T-cell (primary cell): ENCODE measurements at regions not wholly inside any gene's neighbourhood (a gene's known extent, or its start where the extent isn't known, plus 50 kb on each side); places are given as distances from the start of the nearest gene placed in this dataset.

Experiments used
- ATAC-seq, 4 experiments: fragments of 200-7000 bp in 3 of 4; fragments of 150-1000 bp in 1 of 4; cut with Tn5 transposase; replicated peaks in 1 of 4; 1 replicate in 3 of 4; 2 replicates in 1 of 4; pipeline ENCODE4 v1.10.0; 2021; ENCODE audit warnings: moderate library complexity in 3 of 4, mild to moderate bottlenecking in 2 of 4, moderate number of reproducible peaks in 1 of 4
- CTCF ChIA-PET, 2 donors: fragments of 300-600 bp; sonication (Branson Sonifier 250); formaldehyde crosslinking; loops; one replicate each; lab custom pipeline; 2022; ENCODE audit warnings: antibody characterized with exemption in 2 of 2; lab: Charles Lee
- POLR2A ChIA-PET, 2 donors: fragments of 300-600 bp; sonication (Branson Sonifier 250); formaldehyde crosslinking; loops; one replicate each; lab custom pipeline; 2022; ENCODE audit warnings: antibody characterized with exemption in 2 of 2; lab: Charles Lee
- DNase-seq, 35 experiments: peaks; one replicate each; pipeline versions ENCODE4 v3.0.0 to v3.0.0-alpha.2; 2013 to 2023
- H3K27ac ChIP-seq: one replicate; pipeline ENCODE4 v1.5.1; 2013; ENCODE audit warnings: low read length
- H3K27me3 ChIP-seq, 2 experiments: replicated peaks in 1 of 2; 1 replicate in 1 of 2; 2 replicates in 1 of 2; pipeline versions ENCODE4 v1.6.1 to v1.7.0; 2013; ENCODE audit warnings: low read length in 1 of 2, mixed read lengths in 1 of 2; ENCODE audit not compliant: control insufficient read depth in 2 of 2, insufficient read depth in 2 of 2; ENCODE audit errors: extremely low read depth in 1 of 2
- H3K36me3 ChIP-seq, 2 donors: 1 replicate in 1 of 2; 2 replicates in 1 of 2; pipeline versions ENCODE4 v1.6.1 to v1.7.0; 2013; ENCODE audit warnings: low read length in 1 of 2; ENCODE audit not compliant: control insufficient read depth in 2 of 2, insufficient read depth in 1 of 2; ENCODE audit errors: extremely low read depth in 1 of 2
- H3K4me1 ChIP-seq, 2 experiments: 1 replicate in 1 of 2; 2 replicates in 1 of 2; pipeline versions ENCODE4 v1.6.1 to v1.7.0; 2013; ENCODE audit warnings: low read length in 2 of 2, mixed read lengths in 1 of 2; ENCODE audit not compliant: insufficient read depth in 2 of 2, control insufficient read depth in 1 of 2; ENCODE audit errors: extremely low read depth in 1 of 2
- H3K4me3 ChIP-seq, 2 donors: 1 replicate in 1 of 2; 2 replicates in 1 of 2; pipeline versions ENCODE4 v1.5.1 to v1.7.0; 2013; ENCODE audit warnings: mild to moderate bottlenecking in 2 of 2, low read length in 1 of 2, moderate library complexity in 1 of 2; ENCODE audit not compliant: control insufficient read depth in 1 of 2; ENCODE audit errors: extremely low read depth in 1 of 2
- H3K9me3 ChIP-seq: 2 replicates; pipeline ENCODE4 v1.7.0; 2013
- H3K27ac Mint-ChIP-seq, 2 donors: one replicate each; pipeline ENCODE4 v1.8.0; 2020 to 2021; ENCODE audit warnings: mild to moderate bottlenecking in 2 of 2, mixed read lengths in 2 of 2
- H3K27me3 Mint-ChIP-seq, 2 donors: one replicate each; pipeline ENCODE4 v1.8.0; 2021 to 2022; ENCODE audit warnings: mixed read lengths in 2 of 2
- H3K36me3 Mint-ChIP-seq: one replicate; pipeline ENCODE4 v1.8.0; 2021; ENCODE audit warnings: mixed read lengths
- H3K4me1 Mint-ChIP-seq, 3 donors: one replicate each; pipeline ENCODE4 v1.8.0; 2020 to 2022; ENCODE audit warnings: mixed read lengths in 3 of 3, mild to moderate bottlenecking in 1 of 3
- H3K4me3 Mint-ChIP-seq, 3 donors: one replicate each; pipeline ENCODE4 v1.8.0; 2020 to 2022; ENCODE audit warnings: mild to moderate bottlenecking in 3 of 3, mixed read lengths in 3 of 3, moderate library complexity in 3 of 3
- H3K9me3 Mint-ChIP-seq, 3 donors: one replicate each; pipeline ENCODE4 v1.8.0; 2020 to 2022; ENCODE audit warnings: mixed read lengths in 3 of 3
- WGBS: methylation state at CpG from one replicate; pipeline ENCODE4 v1.1.5; 2013; ENCODE audit warnings: missing lambda C conversion rate; ENCODE audit not compliant: insufficient coverage; 5-methylcytosine and 5-hydroxymethylcytosine counted together

GRCh38 chr14:105861985-105862465 lies 335.6 kb downstream of the TMEM121 start:
- 0% methylated on average over 4 of the region's 11 CpGs for WGBS
- Histone ChIP-seq H3K36me3 (no peaks in the 10 kb centered on the region), H3K4me3 (peak overlapping the region in 1 of 2 donors; percentile 32), H3K27me3 (peaks cover 0 to 70% of the 10 kb centered on the region in 2 experiments), H3K9me3 (no peaks in the 10 kb centered on the region), H3K27ac (peak overlapping the region; percentile 92), H3K4me1 (peaks cover 0 to 52% of the 10 kb centered on the region in 2 experiments)
- peak in 1 of 4 experiments; percentile 23 for ATAC-seq
- H3K4me3 Mint-ChIP-seq = peak overlapping the region; percentile 44 to 68 (median 53)
- no peaks in the 10 kb centered on the region for H3K36me3 Mint-ChIP-seq
- H3K9me3 Mint-ChIP-seq = no peaks in the 10 kb centered on the region
- CTCF ChIA-PET = no interaction called here
- H3K27me3 Mint-ChIP-seq = peaks cover 6 to 27% of the 10 kb centered on the region in 2 donors
- peaks cover 24 to 40% (median 37%) of the 10 kb centered on the region in 3 donors for H3K4me1 Mint-ChIP-seq
- DNase-seq = peak in 13 of 35 experiments; percentile 3 to 42 (median 17)
- peak overlapping the region; percentile 43 to 89 for H3K27ac Mint-ChIP-seq
- POLR2A ChIA-PET = no interaction called here

GRCh38 chr14:105862581-105863239 lies 336.3 kb downstream of the TMEM121 start:
- H3K27ac Mint-ChIP-seq = peak overlapping the region; percentile 83 to 89
- 71% methylated on average over 20 of the region's 20 CpGs for WGBS
- peak overlapping the region; percentile 92 for H3K27ac ChIP-seq
- CTCF ChIA-PET = no interaction called here
- H3K36me3 ChIP-seq = no peaks in the 10 kb centered on the region
- no peaks in the 10 kb centered on the region for H3K9me3 ChIP-seq
- H3K27me3 ChIP-seq = peaks cover 0 to 64% of the 10 kb centered on the region in 2 experiments
- ATAC-seq = no peak
- peaks cover 24 to 40% (median 35%) of the 10 kb centered on the region in 3 donors for H3K4me1 Mint-ChIP-seq
- H3K27me3 Mint-ChIP-seq = peaks cover 6 to 27% of the 10 kb centered on the region in 2 donors
- H3K4me3 Mint-ChIP-seq = peak overlapping the region; percentile 34 to 68 (median 44)
- peak in 2 of 35 experiments; percentile 2 to 3 for DNase-seq
- H3K4me1 ChIP-seq = peaks cover 0 to 45% of the 10 kb centered on the region in 2 experiments
- H3K9me3 Mint-ChIP-seq = no peaks in the 10 kb centered on the region
- POLR2A ChIA-PET = no interaction called here
- H3K4me3 ChIP-seq = peak overlapping the region in 1 of 2 donors; percentile 9
- H3K36me3 Mint-ChIP-seq = no peaks in the 10 kb centered on the region

- POLR2A ChIA-PET = no interaction called here
- 78% methylated on average over 19 of the region's 25 CpGs for WGBS
- no peaks in the 10 kb centered on the region for H3K36me3 ChIP-seq
- H3K27me3 Mint-ChIP-seq = peaks cover 6 to 27% of the 10 kb centered on the region in 2 donors
- peak overlapping the region in 1 of 2 donors; percentile 9 for H3K4me3 ChIP-seq
- H3K36me3 Mint-ChIP-seq = no peaks in the 10 kb centered on the region
- H3K27ac ChIP-seq = no peak overlapping the region
- H3K27ac Mint-ChIP-seq = peak overlapping the region; percentile 44 to 83
- peak overlapping the region in 2 of 3 donors; percentile 34 to 68 for H3K4me3 Mint-ChIP-seq
- DNase-seq = peak in 5 of 35 experiments; percentile 2 to 17 (median 3)
- no peaks in the 10 kb centered on the region for H3K9me3 Mint-ChIP-seq
- peaks cover 24 to 38% (median 31%) of the 10 kb centered on the region in 3 donors for H3K4me1 Mint-ChIP-seq
- peaks cover 0 to 37% of the 10 kb centered on the region in 2 experiments for H3K4me1 ChIP-seq
- H3K9me3 ChIP-seq = no peaks in the 10 kb centered on the region
- peaks cover 0 to 56% of the 10 kb centered on the region in 2 experiments for H3K27me3 ChIP-seq
- CTCF ChIA-PET = no interaction called here
- ATAC-seq = no peak
Observed at GRCh38 chr14:105863296-105864108, 337.1 kb downstream of the TMEM121 start.

GRCh38 chr14:105864116-105864515 lies 337.7 kb downstream of the TMEM121 start:
- Mint-ChIP-seq H3K27me3 (peaks cover 6 to 27% of the 10 kb centered on the region in 2 donors), H3K4me1 (peaks cover 24 to 37% (median 27%) of the 10 kb centered on the region in 3 donors), H3K27ac (peak overlapping the region; percentile 55 to 68), H3K4me3 (peak overlapping the region in 1 of 3 donors; percentile 68), H3K9me3 (no peaks in the 10 kb centered on the region), H3K36me3 (no peaks in the 10 kb centered on the region)
- ATAC-seq (no peak), DNase-seq (peak in 4 of 35 experiments; percentile 0 to 14 (median 4))
- H3K9me3 ChIP-seq = no peaks in the 10 kb centered on the region
- ChIA-PET CTCF (no interaction called here), POLR2A (no interaction called here)
- peaks cover 0 to 49% of the 10 kb centered on the region in 2 experiments for H3K27me3 ChIP-seq
- H3K4me3 ChIP-seq = no peak overlapping the region
- no peak overlapping the region for H3K27ac ChIP-seq
- no peaks in the 10 kb centered on the region for H3K36me3 ChIP-seq
- H3K4me1 ChIP-seq = peaks cover 0 to 31% of the 10 kb centered on the region in 2 experiments
- 71% methylated on average over 6 of the region's 13 CpGs for whole genome bisulfite sequencing

- Mint-ChIP-seq H3K27ac (peak overlapping the region in 1 of 2 donors; percentile 68), H3K4me1 (peaks cover 24 to 38% (median 27%) of the 10 kb centered on the region in 3 donors), H3K27me3 (peaks cover 6 to 27% of the 10 kb centered on the region in 2 donors), H3K9me3 (no peaks in the 10 kb centered on the region), H3K4me3 (no peak overlapping the region), H3K36me3 (no peaks in the 10 kb centered on the region)
- ATAC-seq = no peak
- CTCF ChIA-PET = no interaction called here
- no peaks in the 10 kb centered on the region for H3K36me3 ChIP-seq
- H3K27ac ChIP-seq = no peak overlapping the region
- DNase-seq = peak in 6 of 35 experiments; percentile 2 to 15 (median 3)
- H3K4me1 ChIP-seq = peaks cover 0 to 24% of the 10 kb centered on the region in 2 experiments
- no peak overlapping the region for H3K4me3 ChIP-seq
- peaks cover 0 to 43% of the 10 kb centered on the region in 2 experiments for H3K27me3 ChIP-seq
- POLR2A ChIA-PET = no interaction called here
- 85% methylated on average over 18 of the region's 19 CpGs for WGBS
- no peaks in the 10 kb centered on the region for H3K9me3 ChIP-seq
Observed at GRCh38 chr14:105864651-105865265, 338.4 kb downstream of the TMEM121 start.
